ENCODE measurements at regions not wholly inside any gene's neighbourhood (a gene's known extent, or its start where the extent isn't known, plus 50 kb on each side); places are given as distances from the start of the nearest gene placed in this dataset.

GRCh38 chr4:138866314-138866713, 149.3 kb upstream of the NOCT start:
- H3K27ac ChIP-seq (ENCODE audit: low read depth in 1 of 2, low read length in 1 of 2) = no peak overlapping the region
- 98 to 100% methylated on average over 2 of the region's 2 CpGs for WGBS, 2 donors
- no peak for TF ChIP-seq CTCF (IDR thresholded peaks at IDR 0.05; ENCODE audit: control extremely low read depth, extremely low read depth)
- no peaks in the 10 kb centered on the region for H3K36me3 ChIP-seq (ENCODE audit: control insufficient read depth in 4 of 4, insufficient read depth in 4 of 4, low read length in 4 of 4)
- no peak for DNase-seq
- no peak overlapping the region for H3K4me3 ChIP-seq
- ATAC-seq (ENCODE audit: insufficient read depth, low FRiP score) = no peak
- no peaks in the 10 kb centered on the region for H3K27me3 ChIP-seq (ENCODE audit: control insufficient read depth in 3 of 3, insufficient read depth in 3 of 3, low read length in 2 of 3)
- peaks cover 0 to 6% (median 2%) of the 10 kb centered on the region in 5 donors for H3K4me1 ChIP-seq (ENCODE audit: control insufficient read depth in 5 of 5, insufficient read depth in 5 of 5, low read length in 5 of 5)
- H3K9me3 ChIP-seq (ENCODE audit: control insufficient read depth in 4 of 4, insufficient read depth in 3 of 4, low read length in 3 of 4) = no peaks in the 10 kb centered on the region
- no peak overlapping the region for H3K9ac ChIP-seq (ENCODE audit: insufficient read depth in 1 of 2, low read length in 2 of 2)

- H3K36me3 ChIP-seq (ENCODE audit: control insufficient read depth in 4 of 4, insufficient read depth in 4 of 4, low read length in 4 of 4) = no peaks in the 10 kb centered on the region
- H3K27ac ChIP-seq (ENCODE audit: low read depth in 1 of 2, low read length in 1 of 2) = no peak overlapping the region
- no peak overlapping the region for H3K9ac ChIP-seq (ENCODE audit: insufficient read depth in 1 of 2, low read length in 2 of 2)
- no peaks in the 10 kb centered on the region for H3K27me3 ChIP-seq (ENCODE audit: control insufficient read depth in 3 of 3, insufficient read depth in 3 of 3, low read length in 2 of 3)
- no peak overlapping the region for H3K4me3 ChIP-seq
- no peak for TF ChIP-seq CTCF (IDR thresholded peaks at IDR 0.05; ENCODE audit: control extremely low read depth, extremely low read depth)
- ATAC-seq (ENCODE audit: insufficient read depth, low FRiP score) (no peak), DNase-seq (no peak)
- H3K9me3 ChIP-seq (ENCODE audit: control insufficient read depth in 4 of 4, insufficient read depth in 3 of 4, low read length in 3 of 4) = no peaks in the 10 kb centered on the region
- 76 to 88% methylated on average over 8 of the region's 8 CpGs for WGBS, 2 donors
- peaks cover 0 to 4% (median 0%) of the 10 kb centered on the region in 5 donors for H3K4me1 ChIP-seq (ENCODE audit: control insufficient read depth in 5 of 5, insufficient read depth in 5 of 5, low read length in 5 of 5)
These were observed 149.8 kb upstream of the NOCT start for GRCh38 chr4:138865765-138866164.

- Histone ChIP-seq H3K4me3 (no peak overlapping the region), H3K9ac (ENCODE audit: insufficient read depth in 1 of 2, low read length in 2 of 2) (no peak overlapping the region), H3K36me3 (ENCODE audit: control insufficient read depth in 4 of 4, insufficient read depth in 4 of 4, low read length in 4 of 4) (no peaks in the 10 kb centered on the region), H3K4me1 (ENCODE audit: control insufficient read depth in 5 of 5, insufficient read depth in 5 of 5, low read length in 5 of 5) (peaks cover 0 to 4% (median 0%) of the 10 kb centered on the region in 5 donors), H3K9me3 (ENCODE audit: control insufficient read depth in 4 of 4, insufficient read depth in 3 of 4, low read length in 3 of 4) (no peaks in the 10 kb centered on the region), H3K27me3 (ENCODE audit: control insufficient read depth in 3 of 3, insufficient read depth in 3 of 3, low read length in 2 of 3) (no peaks in the 10 kb centered on the region), H3K27ac (ENCODE audit: low read depth in 1 of 2, low read length in 1 of 2) (no peak overlapping the region)
- no peak for TF ChIP-seq CTCF (IDR thresholded peaks at IDR 0.05; ENCODE audit: control extremely low read depth, extremely low read depth)
- 22 to 31% methylated on average over 10 of the region's 10 CpGs for WGBS, 2 donors
- DNase-seq = peak in 1 of 3 donors; percentile 33
- ATAC-seq (ENCODE audit: insufficient read depth, low FRiP score) = no peak
These were observed 150.4 kb upstream of the NOCT start for GRCh38 chr4:138864961-138865720.
